ENCODE measurements at regions not wholly inside any gene's neighbourhood (a gene's known extent, or its start where the extent isn't known, plus 50 kb on each side); places are given as distances from the start of the nearest gene placed in this dataset.

- no peak overlapping the region for H3K9ac ChIP-seq (ENCODE audit: low read length)
- WGBS (ENCODE audit: extremely low coverage, insufficient coverage, low lambda C conversion rate) = no CpG with 5 or more reads among the region's 13 CpGs
- no peak overlapping the region for H2BK5ac ChIP-seq (ENCODE audit: low read length)
- no peak overlapping the region for H3K4ac ChIP-seq (ENCODE audit: low read depth, low read length)
- H2BK15ac ChIP-seq (replicated peaks; ENCODE audit: low read depth) = no peak overlapping the region
- H3K36me3 ChIP-seq (ENCODE audit: control insufficient read depth, insufficient read depth, low read length) = no peaks in the 10 kb centered on the region
- H3K4me3 ChIP-seq (ENCODE audit: low read length) = no peak overlapping the region
- H3K4me2 ChIP-seq (ENCODE audit: low read length) = no peak overlapping the region
- H3K27me3 ChIP-seq (ENCODE audit: insufficient read depth, low read length, poor library complexity) = no peaks in the 10 kb centered on the region
- no peak overlapping the region for H4K5ac ChIP-seq (ENCODE audit: low read length)
- no peaks in the 10 kb centered on the region for H3K79me1 ChIP-seq (ENCODE audit: low read length)
- H4K8ac ChIP-seq (ENCODE audit: low read depth, low read length) = no peak overlapping the region
- no peak overlapping the region for H3K56ac ChIP-seq (ENCODE audit: low read length)
- no peak for DNase-seq
- H3K23ac ChIP-seq (ENCODE audit: low read length) = no peak overlapping the region
- no peaks in the 10 kb centered on the region for H3K4me1 ChIP-seq (ENCODE audit: control insufficient read depth, low read depth, low read length)
- H2AK5ac ChIP-seq (ENCODE audit: low read length) = no peak overlapping the region
- no peak overlapping the region for H3K18ac ChIP-seq (ENCODE audit: low read length)
- H3K27ac ChIP-seq (ENCODE audit: low read depth, low read length) = no peak overlapping the region
- H3K79me2 ChIP-seq (ENCODE audit: control insufficient read depth, insufficient read depth, low read length) = no peaks in the 10 kb centered on the region
- no peak overlapping the region for H2BK120ac ChIP-seq (ENCODE audit: low read depth, low read length)
Observed at GRCh38 chr22:19639610-19640135, 74.6 kb upstream of the SEPTIN5 start.

- no CpG with 5 or more reads among the region's 4 CpGs for WGBS (ENCODE audit: extremely low coverage, insufficient coverage, low lambda C conversion rate)
- Histone ChIP-seq H3K79me1 (ENCODE audit: low read length) (no peaks in the 10 kb centered on the region), H4K5ac (ENCODE audit: low read length) (no peak overlapping the region), H3K9ac (ENCODE audit: low read length) (no peak overlapping the region), H3K79me2 (ENCODE audit: control insufficient read depth, insufficient read depth, low read length) (no peaks in the 10 kb centered on the region), H3K23ac (ENCODE audit: low read length) (no peak overlapping the region), H3K36me3 (ENCODE audit: control insufficient read depth, insufficient read depth, low read length) (no peaks in the 10 kb centered on the region), H4K8ac (ENCODE audit: low read depth, low read length) (no peak overlapping the region), H3K4me1 (ENCODE audit: control insufficient read depth, low read depth, low read length) (no peaks in the 10 kb centered on the region), H2AK5ac (ENCODE audit: low read length) (no peak overlapping the region), H3K27me3 (ENCODE audit: insufficient read depth, low read length, poor library complexity) (no peaks in the 10 kb centered on the region), H3K56ac (ENCODE audit: low read length) (no peak overlapping the region), H2BK15ac (replicated peaks; ENCODE audit: low read depth) (no peak overlapping the region), H3K27ac (ENCODE audit: low read depth, low read length) (no peak overlapping the region), H3K4me3 (ENCODE audit: low read length) (no peak overlapping the region), H3K18ac (ENCODE audit: low read length) (no peak overlapping the region), H3K4me2 (ENCODE audit: low read length) (no peak overlapping the region), H2BK5ac (ENCODE audit: low read length) (no peak overlapping the region), H3K4ac (ENCODE audit: low read depth, low read length) (no peak overlapping the region), H2BK120ac (ENCODE audit: low read depth, low read length) (no peak overlapping the region)
- DNase-seq = no peak
Observed at GRCh38 chr22:19640306-19640705, 74.0 kb upstream of the SEPTIN5 start.

GRCh38 chr22:19641254-19641982, 72.9 kb upstream of the SEPTIN5 start:
- H2AK5ac ChIP-seq (ENCODE audit: low read length) = no peak overlapping the region
- DNase-seq = peak; percentile 80
- H3K23ac ChIP-seq (ENCODE audit: low read length) = no peak overlapping the region
- H3K79me1 ChIP-seq (ENCODE audit: low read length) = no peaks in the 10 kb centered on the region
- no peak overlapping the region for H4K5ac ChIP-seq (ENCODE audit: low read length)
- no peak overlapping the region for H3K4me2 ChIP-seq (ENCODE audit: low read length)
- no peak overlapping the region for H2BK5ac ChIP-seq (ENCODE audit: low read length)
- H3K4ac ChIP-seq (ENCODE audit: low read depth, low read length) = no peak overlapping the region
- no peak overlapping the region for H2BK15ac ChIP-seq (replicated peaks; ENCODE audit: low read depth)
- no peak overlapping the region for H3K4me3 ChIP-seq (ENCODE audit: low read length)
- no peaks in the 10 kb centered on the region for H3K36me3 ChIP-seq (ENCODE audit: control insufficient read depth, insufficient read depth, low read length)
- H3K56ac ChIP-seq (ENCODE audit: low read length) = peak overlapping the region; percentile 70
- H3K4me1 ChIP-seq (ENCODE audit: control insufficient read depth, low read depth, low read length) = no peaks in the 10 kb centered on the region
- H3K27me3 ChIP-seq (ENCODE audit: insufficient read depth, low read length, poor library complexity) = no peaks in the 10 kb centered on the region
- no CpG with 5 or more reads among the region's 25 CpGs for WGBS (ENCODE audit: extremely low coverage, insufficient coverage, low lambda C conversion rate)
- H4K8ac ChIP-seq (ENCODE audit: low read depth, low read length) = peak overlapping the region; percentile 30
- H3K9ac ChIP-seq (ENCODE audit: low read length) = peak overlapping the region; percentile 41
- H3K79me2 ChIP-seq (ENCODE audit: control insufficient read depth, insufficient read depth, low read length) = no peaks in the 10 kb centered on the region
- no peak overlapping the region for H2BK120ac ChIP-seq (ENCODE audit: low read depth, low read length)
- no peak overlapping the region for H3K27ac ChIP-seq (ENCODE audit: low read depth, low read length)
- H3K18ac ChIP-seq (ENCODE audit: low read length) = no peak overlapping the region

- Histone ChIP-seq H3K27ac (ENCODE audit: low read depth, low read length) (no peak overlapping the region), H2BK120ac (ENCODE audit: low read depth, low read length) (no peak overlapping the region), H3K18ac (ENCODE audit: low read length) (no peak overlapping the region), H3K56ac (ENCODE audit: low read length) (no peak overlapping the region), H2BK15ac (replicated peaks; ENCODE audit: low read depth) (no peak overlapping the region), H3K23ac (ENCODE audit: low read length) (no peak overlapping the region), H3K79me1 (ENCODE audit: low read length) (no peaks in the 10 kb centered on the region), H3K27me3 (ENCODE audit: insufficient read depth, low read length, poor library complexity) (no peaks in the 10 kb centered on the region), H3K4me3 (ENCODE audit: low read length) (no peak overlapping the region), H3K9ac (ENCODE audit: low read length) (no peak overlapping the region), H3K4ac (ENCODE audit: low read depth, low read length) (no peak overlapping the region), H4K5ac (ENCODE audit: low read length) (no peak overlapping the region), H4K8ac (ENCODE audit: low read depth, low read length) (no peak overlapping the region), H3K79me2 (ENCODE audit: control insufficient read depth, insufficient read depth, low read length) (no peaks in the 10 kb centered on the region), H3K4me1 (ENCODE audit: control insufficient read depth, low read depth, low read length) (no peaks in the 10 kb centered on the region), H2AK5ac (ENCODE audit: low read length) (no peak overlapping the region), H3K4me2 (ENCODE audit: low read length) (no peak overlapping the region), H2BK5ac (ENCODE audit: low read length) (no peak overlapping the region), H3K36me3 (ENCODE audit: control insufficient read depth, insufficient read depth, low read length) (no peaks in the 10 kb centered on the region)
- DNase-seq = no peak
- WGBS (ENCODE audit: extremely low coverage, insufficient coverage, low lambda C conversion rate) = no CpG with 5 or more reads among the region's 18 CpGs
Observed at GRCh38 chr22:19641983-19642451, 72.3 kb upstream of the SEPTIN5 start.

- no peaks in the 10 kb centered on the region for H3K36me3 ChIP-seq (ENCODE audit: control insufficient read depth, insufficient read depth, low read length)
- no peak overlapping the region for H3K9ac ChIP-seq (ENCODE audit: low read length)
- no peaks in the 10 kb centered on the region for H3K79me1 ChIP-seq (ENCODE audit: low read length)
- no peak overlapping the region for H3K4me3 ChIP-seq (ENCODE audit: low read length)
- no peak overlapping the region for H3K4me2 ChIP-seq (ENCODE audit: low read length)
- no CpG with 5 or more reads among the region's 13 CpGs for WGBS (ENCODE audit: extremely low coverage, insufficient coverage, low lambda C conversion rate)
- H2AK5ac ChIP-seq (ENCODE audit: low read length) = no peak overlapping the region
- H2BK15ac ChIP-seq (replicated peaks; ENCODE audit: low read depth) = no peak overlapping the region
- H3K79me2 ChIP-seq (ENCODE audit: control insufficient read depth, insufficient read depth, low read length) = no peaks in the 10 kb centered on the region
- H3K27ac ChIP-seq (ENCODE audit: low read depth, low read length) = no peak overlapping the region
- no peaks in the 10 kb centered on the region for H3K27me3 ChIP-seq (ENCODE audit: insufficient read depth, low read length, poor library complexity)
- H3K4me1 ChIP-seq (ENCODE audit: control insufficient read depth, low read depth, low read length) = no peaks in the 10 kb centered on the region
- no peak overlapping the region for H2BK5ac ChIP-seq (ENCODE audit: low read length)
- no peak overlapping the region for H3K23ac ChIP-seq (ENCODE audit: low read length)
- H3K56ac ChIP-seq (ENCODE audit: low read length) = no peak overlapping the region
- no peak for DNase-seq
- no peak overlapping the region for H3K18ac ChIP-seq (ENCODE audit: low read length)
- no peak overlapping the region for H2BK120ac ChIP-seq (ENCODE audit: low read depth, low read length)
- no peak overlapping the region for H4K5ac ChIP-seq (ENCODE audit: low read length)
- H3K4ac ChIP-seq (ENCODE audit: low read depth, low read length) = no peak overlapping the region
- H4K8ac ChIP-seq (ENCODE audit: low read depth, low read length) = no peak overlapping the region
Observed at GRCh38 chr22:19643448-19644313, 70.6 kb upstream of the SEPTIN5 start.

Measured in mesendoderm (in vitro differentiated cells).